ENCODE measurements at regions not wholly inside any gene's neighbourhood (a gene's known extent, or its start where the extent isn't known, plus 50 kb on each side); places are given as distances from the start of the nearest gene placed in this dataset.

DNA sequence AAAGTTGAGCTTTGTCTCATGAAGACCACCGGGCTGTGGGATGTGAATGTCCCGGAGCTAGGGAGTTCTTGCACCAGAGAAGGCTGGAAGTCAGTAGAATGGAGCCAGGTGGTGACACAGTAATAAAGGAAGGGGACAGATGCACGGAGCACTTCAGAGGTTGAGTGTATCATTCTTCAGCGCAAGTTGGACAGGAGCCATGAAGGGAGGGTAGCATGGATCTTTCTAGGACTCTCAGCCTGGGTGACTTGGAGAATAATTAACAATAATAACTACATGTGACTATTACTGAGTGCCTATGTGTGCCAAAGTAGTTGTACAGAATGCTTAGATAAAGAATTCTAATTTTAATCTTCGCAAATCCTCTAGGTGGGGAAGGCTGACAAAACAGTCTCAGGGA lies 258.7 kb upstream of the AJAP1 start:
- peak; percentile 31 for DNase-seq

DNA sequence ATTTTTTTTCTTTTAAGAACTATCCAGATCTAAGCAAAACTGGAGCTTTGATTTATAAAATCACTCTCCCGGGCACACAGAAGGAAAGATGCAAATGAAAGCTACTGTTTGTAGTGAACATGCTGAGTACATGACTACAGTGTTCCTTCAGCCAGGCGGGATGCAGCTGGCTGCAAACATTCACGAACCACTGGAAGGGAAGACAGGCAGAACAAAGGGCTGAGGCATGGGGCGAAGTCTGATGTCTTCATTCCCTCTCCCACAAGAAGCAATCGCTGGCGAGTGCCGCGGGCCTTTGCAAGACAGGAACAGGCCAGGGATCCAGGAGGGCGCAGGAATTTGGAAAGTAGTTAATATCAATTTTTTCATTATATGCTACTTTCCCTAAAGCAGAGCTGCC lies 257.9 kb upstream of the AJAP1 start:
- DNase-seq = no peak

DNA sequence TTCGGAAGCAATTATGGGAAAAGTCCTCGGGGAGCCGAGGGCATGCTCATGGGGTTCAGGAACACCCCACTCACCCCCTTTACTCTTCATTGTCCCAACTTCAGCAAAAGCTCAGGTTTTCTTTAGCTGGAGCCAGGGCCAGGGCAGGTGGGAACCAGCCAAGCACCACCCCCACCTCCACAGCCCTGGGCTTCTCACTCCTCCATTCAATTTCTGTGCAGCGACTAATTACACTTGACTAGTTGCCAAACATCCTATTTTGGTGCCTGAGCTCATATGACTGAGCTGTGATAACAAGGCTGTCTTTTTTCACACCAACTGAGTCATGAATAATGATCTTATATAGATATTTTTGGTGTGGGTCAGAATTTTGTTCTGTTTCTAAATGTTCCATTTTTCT lies 257.2 kb upstream of the AJAP1 start:
- DNase-seq = peak; percentile 39

DNA sequence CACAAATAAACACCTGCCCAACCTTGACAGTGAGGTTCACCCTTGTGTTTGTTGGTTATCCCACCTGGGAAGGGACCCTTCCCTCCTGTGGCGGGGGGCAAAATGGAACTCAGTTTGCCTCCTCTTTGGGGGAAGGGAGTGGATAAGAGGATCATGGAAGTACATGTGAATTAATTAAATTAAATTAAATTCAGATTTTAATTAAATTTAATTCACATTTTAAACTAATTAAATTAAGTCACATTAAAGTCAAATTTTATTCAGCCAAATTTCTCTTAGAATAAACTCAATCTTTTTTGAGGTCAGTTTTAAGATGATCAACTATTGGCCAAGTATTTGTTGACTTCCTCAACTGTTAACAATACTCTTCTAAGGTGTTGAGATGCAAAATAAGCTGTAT lies 252.4 kb upstream of the AJAP1 start:
- DNase-seq = no peak

DNA sequence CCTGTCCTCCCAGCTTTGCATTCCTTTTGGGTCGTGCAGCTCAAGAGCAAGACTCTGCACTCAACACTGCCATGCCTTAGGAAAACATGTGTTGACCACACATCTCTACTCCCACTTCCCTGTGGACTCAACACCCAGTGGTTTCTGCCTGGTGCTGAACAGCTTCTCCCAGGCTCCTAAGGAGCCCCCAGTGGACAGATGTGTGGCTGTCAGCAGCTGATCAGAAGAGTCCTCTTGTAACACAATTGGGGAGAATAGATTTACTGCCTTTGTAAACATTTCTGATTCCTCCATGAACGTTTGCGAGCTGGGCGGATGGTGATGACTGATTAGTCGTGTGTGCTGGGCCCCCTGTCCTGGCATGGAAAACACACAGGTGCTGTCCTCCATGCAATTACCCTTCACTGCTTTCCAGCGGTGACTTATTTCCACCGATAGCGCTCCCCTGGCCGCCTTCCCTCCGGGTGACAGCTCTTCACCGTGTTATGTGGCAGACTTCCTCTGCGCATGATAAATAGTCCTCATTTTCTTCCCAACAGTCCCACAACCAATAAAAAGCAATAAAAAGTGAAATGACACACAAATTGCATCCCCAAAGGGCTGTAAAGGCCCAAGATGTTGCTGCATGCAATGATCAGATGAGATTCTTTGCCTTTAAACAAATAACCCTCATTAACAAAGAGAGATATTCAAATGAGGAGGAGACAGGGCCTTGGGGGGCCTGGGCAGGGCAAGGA lies 249.4 kb upstream of the AJAP1 start:
- peak; percentile 10 for DNase-seq

DNA sequence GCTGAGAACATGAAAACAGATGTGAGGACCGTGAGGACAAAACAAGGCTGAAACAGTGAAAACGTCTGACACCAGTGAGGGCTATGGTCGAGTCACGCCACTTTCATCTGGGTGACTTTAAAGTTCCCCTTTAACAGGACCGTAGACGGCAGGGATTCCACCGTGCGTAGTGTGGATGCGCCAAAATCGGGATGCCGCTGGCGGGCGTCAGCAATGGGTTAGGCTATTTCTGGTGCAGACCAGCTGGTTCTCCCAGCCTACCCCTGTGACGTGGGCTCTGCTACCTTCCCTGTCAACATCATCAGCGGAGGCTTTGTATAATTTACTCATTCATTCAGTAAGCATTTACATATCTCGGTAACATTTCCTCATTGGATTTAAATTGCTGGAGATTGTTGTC lies 246.6 kb upstream of the AJAP1 start:
- DNase-seq = no peak

DNA sequence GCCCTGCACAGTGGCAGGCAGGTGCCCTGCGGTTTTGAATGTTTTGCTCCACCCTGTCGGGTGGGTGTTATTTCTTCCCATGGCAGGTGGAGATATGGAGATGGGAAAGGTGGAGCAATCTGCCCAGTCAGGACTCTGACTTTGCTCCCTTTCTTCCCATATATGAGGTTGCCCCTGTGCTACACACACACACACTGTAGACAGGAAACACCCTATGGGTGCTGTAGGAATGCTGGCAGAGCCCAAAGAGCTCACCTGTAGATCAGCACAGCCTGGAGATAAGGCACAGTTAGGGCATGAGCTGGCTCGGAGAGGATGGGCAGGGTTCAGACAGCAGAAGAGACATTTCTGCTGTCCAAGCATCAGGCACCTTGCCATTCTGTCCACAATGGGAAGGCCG lies 246.0 kb upstream of the AJAP1 start:
- no peak for DNase-seq

DNA sequence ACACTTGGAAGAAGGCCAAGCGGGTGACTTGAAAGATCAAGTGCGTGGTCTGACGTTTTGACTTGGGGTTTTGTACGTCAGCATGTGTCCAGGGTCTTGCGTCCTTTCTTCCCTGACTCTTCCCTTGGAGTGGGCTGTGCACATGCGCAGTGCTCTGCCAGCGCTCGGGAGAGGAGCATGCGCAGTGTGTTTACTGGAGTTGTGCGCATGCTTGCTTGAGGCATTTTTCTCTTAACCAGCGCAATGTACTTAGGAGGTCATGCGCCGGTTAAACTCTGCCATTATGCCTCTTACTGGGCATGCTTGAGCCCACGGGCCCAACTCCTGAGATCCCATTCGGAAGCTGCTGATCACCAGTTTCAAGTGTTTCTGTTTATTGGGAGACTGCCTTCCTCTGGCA lies 242.5 kb upstream of the AJAP1 start:
- peak; percentile 27 for DNase-seq

DNA sequence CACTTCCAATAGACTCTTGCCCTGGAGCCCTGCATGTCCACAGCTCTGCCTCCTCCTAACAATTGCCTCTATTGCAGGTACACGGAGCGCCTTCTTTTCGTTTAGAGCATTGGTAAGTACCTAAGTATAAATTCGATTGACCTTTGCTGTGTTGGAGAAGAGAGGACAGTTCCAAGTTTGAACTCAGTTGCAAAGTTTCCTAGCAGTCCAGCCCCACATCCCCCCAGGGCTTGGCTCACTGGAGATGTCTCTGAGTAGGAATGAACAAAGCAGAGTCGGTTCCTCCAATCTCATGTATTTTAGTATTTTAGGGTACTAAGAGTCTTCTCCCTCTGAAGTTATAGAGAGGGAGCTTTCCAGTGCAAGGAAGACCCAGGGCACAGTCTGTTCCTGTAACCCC lies 238.9 kb upstream of the AJAP1 start:
- DNase-seq = no peak

DNA sequence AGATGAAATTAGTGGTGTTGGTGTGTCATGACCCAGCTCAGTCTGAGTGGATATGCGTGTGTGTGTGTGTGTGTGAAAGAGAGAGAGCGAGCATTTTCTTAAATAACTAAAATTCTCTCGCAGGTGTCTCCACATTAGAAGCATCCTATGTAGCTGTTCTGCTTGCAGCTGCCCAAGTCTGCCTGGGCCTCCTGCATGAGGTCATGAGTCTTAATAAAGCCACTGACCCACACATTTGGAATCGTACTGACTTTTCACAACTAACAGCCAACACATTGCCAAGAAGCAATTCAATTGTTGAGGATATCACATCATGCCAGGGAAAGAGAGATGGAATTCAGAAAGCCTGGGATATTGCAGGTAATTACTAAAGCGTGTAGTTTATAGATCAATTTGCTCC lies 238.2 kb upstream of the AJAP1 start:
- no peak for DNase-seq

DNA sequence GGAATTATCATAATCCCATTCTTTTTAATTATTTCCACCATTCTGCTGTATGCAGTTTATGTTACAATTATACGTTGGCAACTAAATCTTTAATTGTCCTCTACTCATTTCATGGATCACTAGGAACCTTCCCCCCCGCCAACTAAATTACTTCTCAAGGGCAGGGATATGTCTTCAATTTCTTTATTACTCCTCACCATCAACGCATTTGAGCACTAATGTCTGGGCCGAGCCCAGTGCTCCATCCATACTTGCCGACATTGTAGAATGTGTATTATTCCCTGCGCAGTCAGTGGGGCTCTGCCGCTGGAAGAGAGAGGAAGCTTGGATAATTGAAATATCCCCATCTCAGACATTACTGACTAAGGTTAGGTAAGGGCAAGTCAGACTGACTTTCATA lies 236.4 kb upstream of the AJAP1 start:
- no peak for DNase-seq

DNA sequence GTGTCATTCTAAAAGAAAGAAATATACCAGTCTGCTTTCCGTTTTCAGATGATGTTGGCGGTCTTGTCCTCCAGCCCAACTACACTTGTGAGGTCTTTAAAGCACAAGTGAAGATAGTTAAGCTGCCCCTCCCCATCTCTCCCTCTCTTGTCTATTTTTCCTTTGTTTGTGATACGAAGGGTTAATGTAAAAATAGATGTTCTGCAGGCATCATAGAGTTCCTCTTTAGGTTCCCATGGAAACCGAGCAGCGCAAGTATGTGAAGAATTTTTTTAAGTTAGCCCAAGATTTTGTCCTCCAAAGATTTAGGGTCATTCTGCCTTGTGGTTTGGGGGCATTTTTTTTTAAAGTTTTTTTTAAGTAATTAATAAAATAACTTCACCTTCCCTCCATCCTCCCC lies 232.4 kb upstream of the AJAP1 start:
- no peak for DNase-seq

DNA sequence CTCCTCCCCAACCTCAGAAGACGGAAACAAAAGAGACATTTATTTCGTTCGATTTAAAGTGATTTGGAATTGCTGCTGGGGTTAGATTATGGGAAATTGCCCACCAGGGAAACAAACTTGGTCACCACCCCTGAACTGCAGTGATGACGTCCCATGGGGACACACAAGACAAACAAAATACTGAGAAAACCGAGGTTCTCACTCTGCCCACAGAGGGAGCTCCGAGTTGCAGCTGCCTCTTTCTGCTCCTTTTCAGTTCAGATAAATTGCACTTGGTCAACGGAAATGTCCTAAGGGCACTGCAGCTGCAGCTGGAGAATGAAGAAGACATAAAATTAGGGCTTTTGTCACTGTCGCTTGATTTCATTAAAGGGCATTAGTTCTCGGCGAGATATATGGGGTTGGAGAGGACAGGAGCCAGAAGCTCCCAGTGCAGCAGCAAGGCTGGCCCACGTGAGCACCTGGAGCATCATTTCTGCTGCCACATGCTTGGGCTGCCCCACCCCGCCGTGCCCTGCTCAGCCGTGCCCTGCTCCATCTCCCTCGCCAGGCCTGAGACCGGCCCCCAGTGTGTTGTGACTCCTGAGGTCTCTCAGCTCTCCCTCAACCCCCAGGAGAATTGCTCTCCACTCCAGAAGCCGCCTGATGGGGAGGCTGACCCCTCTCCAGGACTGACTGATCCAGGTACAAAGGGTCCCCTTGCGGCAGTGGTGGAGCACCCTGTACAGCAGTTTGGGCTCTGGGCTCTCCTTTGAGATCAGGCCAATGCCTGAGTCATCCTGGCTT lies 231.7 kb upstream of the AJAP1 start:
- DNase-seq = no peak

DNA sequence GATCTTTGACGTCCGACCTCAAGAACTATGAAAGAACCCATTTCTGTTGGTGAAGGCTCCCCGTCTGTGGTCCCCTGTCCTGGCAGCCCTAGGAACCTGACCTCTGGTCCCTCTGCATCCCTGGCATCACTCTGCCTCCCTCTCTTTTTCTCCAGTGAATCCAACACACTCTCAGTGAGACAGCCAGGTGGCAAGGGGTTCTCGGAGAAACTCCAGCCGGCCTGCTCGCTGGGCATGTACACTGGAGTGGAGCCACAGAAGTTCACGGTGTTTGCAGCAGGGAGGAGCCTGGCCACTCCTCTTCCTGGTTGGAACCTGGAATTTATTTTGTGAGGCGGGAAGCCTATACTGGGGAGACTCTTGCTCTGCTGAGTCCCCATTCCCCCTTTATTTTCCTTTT lies 230.2 kb upstream of the AJAP1 start:
- no peak for DNase-seq

DNA sequence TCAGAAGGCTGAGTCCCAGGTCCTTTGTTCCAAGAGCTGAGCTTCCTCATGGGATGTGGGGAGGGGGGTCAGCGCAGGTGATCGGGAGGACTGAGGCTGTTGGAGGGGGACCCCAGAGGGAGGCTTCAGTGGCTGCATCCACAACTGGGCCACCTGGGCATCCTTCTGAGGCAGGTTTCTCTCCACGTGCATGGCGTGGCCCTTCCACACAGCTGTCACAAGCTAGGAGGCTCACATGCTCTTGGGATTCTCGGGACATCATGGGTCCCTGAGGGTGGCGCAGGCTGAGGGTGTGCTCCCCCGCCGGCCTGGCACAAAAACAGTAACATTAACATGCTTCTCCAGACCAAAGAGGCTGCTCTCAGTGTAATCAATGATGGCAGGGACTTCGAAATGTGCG lies 229.6 kb upstream of the AJAP1 start:
- no peak for DNase-seq

DNA sequence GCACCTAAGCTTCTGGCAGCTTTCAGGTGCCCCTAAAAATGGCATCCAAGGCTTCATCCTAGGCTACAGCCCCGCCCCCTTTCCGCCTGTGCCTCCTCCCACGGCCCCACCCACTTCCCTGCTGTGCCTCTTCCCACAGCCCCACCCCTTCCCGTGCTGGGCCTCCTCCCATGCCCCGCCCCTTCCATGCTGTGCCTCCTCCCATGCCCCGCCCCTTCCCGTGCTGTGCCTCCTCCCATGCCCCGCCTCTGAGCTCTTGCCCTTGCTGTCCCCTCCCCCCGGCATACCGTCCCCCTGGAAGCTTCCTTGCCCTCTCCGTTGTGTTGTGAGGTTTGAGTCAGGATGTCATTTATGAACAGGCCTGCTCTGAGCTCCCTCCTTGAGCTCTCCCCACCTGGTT lies 228.5 kb upstream of the AJAP1 start:
- no peak for DNase-seq

DNA sequence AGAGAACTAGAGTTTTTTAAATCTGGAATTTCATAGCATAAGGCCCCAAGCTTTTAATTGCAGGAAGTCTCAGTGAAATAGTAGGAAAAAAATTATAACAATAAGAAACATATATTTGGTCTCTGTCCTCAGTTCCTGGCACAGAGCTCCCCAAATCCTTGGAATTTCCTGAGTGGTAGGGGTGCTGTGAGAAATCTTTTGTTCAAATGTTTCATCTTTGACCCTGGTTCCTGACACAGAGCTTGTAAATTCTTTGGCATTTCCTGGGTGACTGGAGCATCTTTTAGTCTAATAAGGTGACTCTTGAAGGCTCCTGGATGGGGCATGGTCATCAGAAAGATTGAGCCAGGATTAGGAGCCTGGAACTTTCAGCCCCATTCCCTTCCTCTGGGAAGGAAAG lies 225.7 kb upstream of the AJAP1 start:
- no peak for DNase-seq

DNA sequence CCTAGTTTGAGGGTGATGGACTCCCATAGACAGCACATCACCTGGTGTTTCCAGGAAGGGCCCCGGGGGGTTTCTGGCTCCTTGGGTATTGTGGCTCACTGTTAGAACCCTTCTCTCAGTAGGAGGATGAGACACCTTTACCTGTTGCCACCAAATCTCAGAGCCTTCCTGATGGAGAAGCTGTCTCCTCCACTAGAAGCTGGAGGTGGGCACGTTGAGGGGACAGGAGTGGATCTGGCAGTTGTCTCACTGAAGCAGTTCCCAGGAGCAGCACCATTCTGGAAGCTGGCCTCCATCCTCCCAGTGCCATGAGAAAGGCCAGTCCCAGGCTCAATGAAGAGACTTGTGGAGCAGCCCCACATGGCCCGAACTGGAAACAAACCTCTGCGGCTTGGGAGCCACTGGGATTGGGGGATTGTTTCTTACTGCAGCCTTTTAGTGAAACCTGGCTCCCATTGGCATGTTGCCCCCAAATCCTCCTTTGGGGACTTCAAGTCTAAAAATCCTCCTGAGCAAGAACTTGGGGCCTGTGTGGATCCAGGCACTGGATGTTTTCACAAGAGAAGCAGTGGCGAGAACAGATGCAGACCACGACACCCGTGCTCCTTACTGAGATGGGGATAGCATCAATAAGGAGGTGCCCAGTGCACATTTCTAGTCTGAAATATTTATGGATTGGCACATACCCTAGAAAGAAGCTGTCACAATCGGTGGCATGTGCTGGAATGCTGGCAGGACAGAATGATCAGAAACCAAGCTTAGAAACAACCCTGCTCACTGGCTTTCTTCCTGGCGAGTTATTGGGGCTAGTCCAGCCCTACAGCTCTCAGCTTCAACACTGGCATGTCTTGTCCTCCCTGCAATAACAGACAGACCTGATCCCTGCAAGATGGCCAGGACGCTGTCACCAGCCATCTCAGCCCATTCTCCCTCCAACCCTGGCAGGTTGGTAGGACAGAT lies 223.7 kb upstream of the AJAP1 start:
- no peak for DNase-seq

DNA sequence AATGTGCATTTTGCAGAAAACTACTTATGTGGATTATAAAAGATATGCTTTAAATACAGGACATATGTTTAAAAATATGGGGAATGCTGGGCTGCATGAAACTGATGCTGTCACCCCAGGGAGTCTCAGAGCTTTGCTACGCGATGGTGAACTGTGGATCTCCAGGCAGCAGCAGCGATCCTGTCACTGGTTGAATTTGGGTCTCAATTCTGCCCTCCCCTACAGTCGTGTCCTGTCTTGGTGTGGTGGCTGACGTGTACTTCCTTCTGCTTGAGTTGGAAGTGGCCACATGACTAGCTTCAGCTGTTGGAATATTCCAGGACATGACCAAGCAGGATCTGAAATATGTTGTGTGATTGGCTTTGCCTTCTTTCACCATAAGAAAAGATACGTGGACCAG lies 222.9 kb upstream of the AJAP1 start:
- no peak for DNase-seq

DNA sequence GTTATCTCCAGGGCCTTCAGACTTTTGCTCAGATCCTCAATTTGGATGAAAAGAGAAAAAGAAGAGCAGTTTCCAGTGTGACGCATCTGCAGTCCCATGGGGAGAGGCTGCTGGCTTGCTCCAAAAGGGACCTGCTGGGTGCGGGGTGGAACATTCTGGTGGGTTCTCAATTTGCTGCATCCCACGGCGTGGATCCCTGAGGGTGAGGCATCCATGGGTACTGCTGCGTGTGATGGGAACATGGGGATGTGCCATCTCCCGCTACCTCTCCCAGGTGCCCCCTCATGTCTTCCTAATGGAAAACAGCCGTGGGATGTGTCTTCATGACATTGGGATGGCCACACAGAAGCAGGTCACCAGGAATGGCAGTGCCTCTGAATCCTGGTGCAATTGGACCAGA lies 221.3 kb upstream of the AJAP1 start:
- no peak for DNase-seq

DNA sequence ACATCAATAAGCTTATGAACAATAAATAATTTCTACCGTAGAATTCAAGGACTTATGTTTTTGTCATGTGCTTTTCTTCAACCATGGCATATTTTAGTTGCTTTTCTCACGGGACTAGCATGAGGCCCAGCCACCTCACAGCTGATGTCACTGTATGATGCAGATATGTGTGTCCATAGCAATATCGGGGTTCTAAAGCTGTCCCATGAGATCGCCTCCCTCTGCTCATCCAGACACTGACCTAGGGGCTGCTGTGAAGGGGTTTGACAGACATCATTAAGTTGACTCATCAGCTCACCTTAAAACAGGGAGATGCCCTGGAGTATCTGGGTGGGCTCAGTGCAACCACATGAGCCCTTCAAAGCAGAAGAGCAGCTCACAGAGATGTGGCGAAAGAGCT lies 210.3 kb upstream of the AJAP1 start:
- DNase-seq = no peak

DNA sequence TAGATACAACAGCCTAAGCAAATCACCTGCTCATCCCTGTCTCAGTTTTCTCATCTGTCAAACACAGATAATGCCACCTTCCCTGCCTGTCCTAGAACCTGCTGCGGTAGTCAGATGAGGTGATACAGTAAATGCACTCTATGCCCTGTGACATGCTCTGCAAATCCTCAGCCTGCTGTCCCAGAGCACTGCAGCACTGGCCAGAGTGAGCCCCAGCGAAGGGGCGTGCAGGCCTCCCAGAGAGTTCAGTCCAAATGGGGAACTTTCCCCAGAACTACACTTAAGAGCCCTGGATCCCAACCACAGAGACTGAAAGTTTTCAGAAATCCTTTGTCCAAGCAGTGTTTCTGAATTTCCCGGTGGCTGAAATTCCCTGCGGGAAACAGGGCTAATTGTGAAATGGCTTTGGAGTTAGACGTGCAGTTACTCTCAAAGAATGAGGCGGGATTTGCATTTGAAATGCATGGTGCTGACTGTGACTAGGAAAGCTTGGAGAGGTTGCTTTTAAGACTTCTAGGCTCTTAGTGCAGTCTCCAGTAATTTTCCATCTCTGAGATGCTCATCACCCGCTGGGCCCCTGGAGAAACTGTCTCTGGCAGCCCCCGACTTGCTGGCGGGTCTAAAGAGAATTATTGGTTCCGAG lies 206.5 kb upstream of the AJAP1 start:
- no peak for DNase-seq

DNA sequence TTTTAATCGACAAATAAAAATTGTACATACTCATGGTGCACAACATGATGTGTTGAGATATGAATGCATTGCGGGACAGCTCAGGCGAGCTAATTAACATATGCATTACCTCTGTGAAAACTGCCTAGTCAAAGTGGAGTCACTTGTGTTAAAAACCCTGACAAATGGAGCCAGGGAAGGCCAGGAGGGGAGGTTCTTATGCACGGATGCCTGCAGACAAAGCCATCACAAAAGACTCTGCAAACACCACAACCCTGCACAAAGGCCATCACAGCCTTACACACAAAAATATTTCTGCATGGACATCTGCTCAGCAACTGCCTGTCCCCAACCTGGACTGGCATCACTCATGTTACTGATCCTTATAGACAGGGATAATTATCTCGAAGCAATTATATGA lies 204.4 kb upstream of the AJAP1 start:
- no peak for DNase-seq
